ENCODE measurements at regions not wholly inside any gene's neighbourhood (a gene's known extent, or its start where the extent isn't known, plus 50 kb on each side); places are given as distances from the start of the nearest gene placed in this dataset.

- no peak for TF ChIP-seq CTCF (conservative IDR thresholded peaks at IDR 0.05)
- TF ChIP-seq ZFX (IDR thresholded peaks at IDR 0.05), result no peak
These were observed 480.8 kb upstream of the DPH6 start for GRCh38 chr15:36026627-36027283.

All from C4-2B (cell line).